GM23248 (cell line): ENCODE measurements at regions not wholly inside any gene's neighbourhood (a gene's known extent, or its start where the extent isn't known, plus 50 kb on each side); places are given as distances from the start of the nearest gene placed in this dataset. TPM values are rescaled to one million over a fixed set of nuclear protein-coding genes. Genes with fewer than 3 reads are reported as not detected.

Experiments
- DNase-seq: peaks from one replicate; pipeline ENCODE4 v3.0.0-alpha.2; 2015
- H2AFZ ChIP-seq: fragments of 200-600 bp; sonication (generic); 2 replicates; pipeline ENCODE4 v1.6.1; 2016; ENCODE audit warnings: antibody characterized with exemption
- H3F3A ChIP-seq: fragments of 200-600 bp; sonication (generic); 2 replicates; pipeline ENCODE4 v1.6.1; 2016; ENCODE audit warnings: mild to moderate bottlenecking, antibody characterized with exemption, mixed run types; ENCODE audit not compliant: insufficient read depth
- H3K27ac ChIP-seq: fragments of 200-600 bp; sonication (generic); 2 replicates; pipeline ENCODE4 v1.5.1; 2016; ENCODE audit warnings: mild to moderate bottlenecking
- H3K27me3 ChIP-seq: fragments of 200-600 bp; sonication (generic); replicated peaks from 2 replicates; pipeline ENCODE4 v1.6.1; 2016; ENCODE audit warnings: mild to moderate bottlenecking; ENCODE audit not compliant: insufficient read depth
- H3K36me3 ChIP-seq: fragments of 200-600 bp; sonication (generic); 2 replicates; pipeline ENCODE4 v1.6.1; 2016; ENCODE audit warnings: low read depth, mild to moderate bottlenecking
- H3K4me1 ChIP-seq: fragments of 200-600 bp; sonication (generic); 2 replicates; pipeline ENCODE4 v1.6.1; 2016; ENCODE audit warnings: mild to moderate bottlenecking; ENCODE audit not compliant: insufficient read depth
- H3K4me2 ChIP-seq: fragments of 200-600 bp; sonication (generic); one replicate; pipeline ENCODE4 v1.6.1; 2016; ENCODE audit warnings: mild to moderate bottlenecking; ENCODE audit not compliant: unreplicated experiment
- H3K4me3 ChIP-seq: fragments of 200-600 bp; sonication (generic); 2 replicates; pipeline ENCODE4 v1.5.1; 2016; ENCODE audit warnings: mild to moderate bottlenecking
- H3K79me2 ChIP-seq: fragments of 200-600 bp; sonication (generic); 2 replicates; pipeline ENCODE4 v1.6.1; 2016; ENCODE audit warnings: mild to moderate bottlenecking; ENCODE audit not compliant: insufficient read depth
- H3K9ac ChIP-seq: fragments of 200-600 bp; sonication (generic); 2 replicates; pipeline ENCODE4 v1.6.1; 2016; ENCODE audit warnings: mild to moderate bottlenecking
- H3K9me2 ChIP-seq: fragments of 200-600 bp; sonication (generic); 2 replicates; pipeline ENCODE4 v1.6.1; 2016; ENCODE audit warnings: mixed run types, mild to moderate bottlenecking, moderate library complexity; ENCODE audit not compliant: insufficient read depth
- H3K9me3 ChIP-seq: fragments of 200-600 bp; sonication (generic); one replicate; pipeline ENCODE4 v1.6.1; 2017; ENCODE audit warnings: low read depth
- H4K20me1 ChIP-seq: fragments of 200-600 bp; sonication (generic); 2 replicates; pipeline ENCODE4 v1.6.0; 2016; ENCODE audit not compliant: insufficient read depth
- EZH2 ChIP-seq: fragments of 200-600 bp; sonication (generic); IDR thresholded peaks from 2 replicates; pipeline ENCODE4 v1.6.1; 2018; ENCODE audit warnings: antibody characterized with exemption, mild to moderate bottlenecking; ENCODE audit not compliant: insufficient read depth, poor library complexity, severe bottlenecking
- EZH2phosphoT487 ChIP-seq: fragments of 200-600 bp; sonication (generic); IDR thresholded peaks from 2 replicates; pipeline ENCODE4 v1.6.1; 2018; ENCODE audit warnings: antibody characterized with exemption, moderate library complexity, mild to moderate bottlenecking, low read depth; ENCODE audit not compliant: insufficient read depth
- WGBS, 2 experiments: methylation state at CpG; one replicate each; pipeline ENCODE4 v1.1.6; 2015 to 2017; ENCODE audit warnings: low lambda C conversion rate in 2 of 2, low coverage in 1 of 2; ENCODE audit errors: missing lambda C conversion rate in 2 of 2; 5-methylcytosine and 5-hydroxymethylcytosine counted together
- in situ Hi-C: fragments of 300-500 bp; cut with MboI; formaldehyde crosslinking; loops from 2 replicates; pipeline ENCODE4 v1.15.0; 2020
- small RNA-seq: library from RNA; depleted of rRNA; stranded (forward); fragments of <200 nt; gene quantifications from one replicate; pipeline ENCODE3, GENCODE V24; 2014; ENCODE audit warnings: low read depth, low replicate concordance

DNA sequence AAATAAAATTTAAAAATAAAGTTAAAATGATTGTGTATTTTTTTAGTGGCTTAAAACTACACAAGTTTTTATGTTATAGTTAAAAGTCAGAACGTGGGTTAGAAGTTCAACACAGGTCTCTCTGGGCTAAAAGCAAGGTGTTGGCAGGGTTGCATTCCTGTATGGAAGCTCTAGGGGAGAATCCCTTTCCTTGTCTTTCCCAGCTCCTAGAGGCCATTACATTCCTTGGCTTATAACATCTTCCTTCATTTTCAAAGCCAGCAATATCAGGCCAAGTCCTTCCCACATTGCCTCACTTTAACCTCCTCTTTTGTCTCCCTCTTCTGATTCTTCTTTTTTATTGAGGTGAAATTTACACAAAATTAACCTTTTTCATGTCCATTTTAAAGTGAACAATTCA lies 52.4 kb upstream of the EEPD1 start:
- no peak overlapping the region for H3K27ac ChIP-seq
- H2AFZ ChIP-seq: no peak overlapping the region
- in situ Hi-C loops: no loop called here
- H3K79me2 ChIP-seq: no peaks in the 10 kb centered on the region
- WGBS, 2 experiments: 21 to 39% methylated on average over 1 of the region's 1 CpG
- no peaks in the 10 kb centered on the region for H3K36me3 ChIP-seq
- no peaks in the 10 kb centered on the region; the same call in 1 of the 2 replicates for H3F3A ChIP-seq
- H4K20me1 ChIP-seq: no peaks in the 10 kb centered on the region
- TF ChIP-seq EZH2phosphoT487 (no peak), EZH2 (no peak)
- H3K27me3 ChIP-seq: no peaks in the 10 kb centered on the region
- no peaks in the 10 kb centered on the region for H3K9me2 ChIP-seq
- no peak for DNase-seq
- no peak overlapping the region for H3K4me2 ChIP-seq
- H3K9me3 ChIP-seq: no peaks in the 10 kb centered on the region
- no peak overlapping the region for H3K4me3 ChIP-seq
- no peak overlapping the region for H3K9ac ChIP-seq
- H3K4me1 ChIP-seq: no peaks in the 10 kb centered on the region

Small RNAs in the stretch of these regions (small RNA-seq; reads per million reads assigned to genes)
- gene RNU6-1085P: not detected
